ENCODE measurements at regions not wholly inside any gene's neighbourhood (a gene's known extent, or its start where the extent isn't known, plus 50 kb on each side); places are given as distances from the start of the nearest gene placed in this dataset.

GRCh38 chr6:25171301-25171700, 107.9 kb upstream of the CARMIL1 start:
- H3K9ac ChIP-seq (ENCODE audit: low read depth in 1 of 3, low read length in 3 of 3): no peak overlapping the region
- H3K4me1 ChIP-seq (ENCODE audit: control insufficient read depth in 3 of 3, insufficient read depth in 3 of 3, low read length in 3 of 3): no peaks in the 10 kb centered on the region
- no peak overlapping the region for H3K27ac ChIP-seq (ENCODE audit: low read depth, low read length)
- no peaks in the 10 kb centered on the region for H3K36me3 ChIP-seq (ENCODE audit: control insufficient read depth in 3 of 3, insufficient read depth in 3 of 3, low read length in 3 of 3)
- no peaks in the 10 kb centered on the region for H3K27me3 ChIP-seq (ENCODE audit: control insufficient read depth in 3 of 3, insufficient read depth in 3 of 3, low read length in 3 of 3)
- H3K4me3 ChIP-seq (ENCODE audit: low read length in 3 of 3): no peak overlapping the region
- no peaks in the 10 kb centered on the region for H3K9me3 ChIP-seq (ENCODE audit: control insufficient read depth in 3 of 3, low read length in 3 of 3)

GRCh38 chr6:25172819-25173218, 106.4 kb upstream of the CARMIL1 start:
- no peaks in the 10 kb centered on the region for H3K9me3 ChIP-seq (ENCODE audit: control insufficient read depth in 3 of 3, low read length in 3 of 3)
- no peak overlapping the region for H3K4me3 ChIP-seq (ENCODE audit: low read length in 3 of 3)
- H3K4me1 ChIP-seq (ENCODE audit: control insufficient read depth in 3 of 3, insufficient read depth in 3 of 3, low read length in 3 of 3): no peaks in the 10 kb centered on the region
- H3K36me3 ChIP-seq (ENCODE audit: control insufficient read depth in 3 of 3, insufficient read depth in 3 of 3, low read length in 3 of 3): no peaks in the 10 kb centered on the region
- H3K27ac ChIP-seq (ENCODE audit: low read depth, low read length): no peak overlapping the region
- H3K27me3 ChIP-seq (ENCODE audit: control insufficient read depth in 3 of 3, insufficient read depth in 3 of 3, low read length in 3 of 3): no peaks in the 10 kb centered on the region
- H3K9ac ChIP-seq (ENCODE audit: low read depth in 1 of 3, low read length in 3 of 3): no peak overlapping the region

DNA sequence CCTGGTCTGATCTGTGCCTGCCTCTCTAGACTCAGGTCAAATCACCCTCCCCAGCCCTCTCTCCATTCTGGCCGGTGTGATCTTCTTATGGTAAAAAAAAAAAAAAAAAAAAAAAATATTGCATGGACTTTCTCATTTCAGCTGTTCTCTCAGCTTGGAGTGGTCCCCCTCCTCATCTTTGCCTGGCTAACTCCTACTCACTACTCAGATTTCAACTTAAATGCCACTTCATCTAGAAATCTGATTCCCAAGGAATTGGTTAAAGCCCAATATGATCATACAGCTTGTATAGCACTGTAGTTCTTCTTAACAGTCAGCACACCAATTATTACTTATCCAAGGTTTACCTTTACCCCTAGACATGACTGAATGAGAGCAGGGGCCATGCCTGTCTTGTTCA, 105.9 kb upstream of the CARMIL1 start:
- Histone ChIP-seq H3K36me3 (ENCODE audit: control insufficient read depth in 3 of 3, insufficient read depth in 3 of 3, low read length in 3 of 3) (no peaks in the 10 kb centered on the region), H3K9ac (ENCODE audit: low read depth in 1 of 3, low read length in 3 of 3) (no peak overlapping the region), H3K27me3 (ENCODE audit: control insufficient read depth in 3 of 3, insufficient read depth in 3 of 3, low read length in 3 of 3) (no peaks in the 10 kb centered on the region), H3K9me3 (ENCODE audit: control insufficient read depth in 3 of 3, low read length in 3 of 3) (no peaks in the 10 kb centered on the region), H3K4me3 (ENCODE audit: low read length in 3 of 3) (no peak overlapping the region), H3K27ac (ENCODE audit: low read depth, low read length) (no peak overlapping the region), H3K4me1 (ENCODE audit: control insufficient read depth in 3 of 3, insufficient read depth in 3 of 3, low read length in 3 of 3) (peaks cover 0 to under 1% (median 0%) of the 10 kb centered on the region in 3 donors)

DNA sequence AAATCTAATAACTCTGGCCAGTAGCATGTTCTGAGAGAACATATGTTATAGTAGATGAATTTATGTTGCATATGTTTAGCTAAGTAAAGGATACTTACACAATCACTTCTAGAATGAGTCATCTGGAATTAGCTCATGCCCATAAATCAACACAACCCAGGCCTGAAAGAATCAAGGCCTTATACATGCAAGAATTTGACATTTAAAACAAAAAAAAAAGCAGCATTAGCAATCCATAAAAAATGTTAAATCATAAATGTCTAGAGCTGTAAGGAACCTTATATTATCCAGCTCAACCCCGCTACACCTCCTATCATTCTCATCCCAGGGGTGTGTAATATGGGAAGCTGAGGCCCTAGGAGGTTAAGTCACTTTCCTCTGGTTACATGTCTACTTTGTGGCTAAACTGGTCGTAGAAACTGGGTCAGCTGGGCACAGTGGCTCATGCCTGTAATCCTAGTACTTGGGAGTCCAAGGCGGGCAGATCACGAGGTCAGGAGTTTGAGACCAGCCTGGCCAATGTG, 105.2 kb upstream of the CARMIL1 start:
- Histone ChIP-seq H3K27ac (ENCODE audit: low read depth, low read length) (no peak overlapping the region), H3K4me1 (ENCODE audit: control insufficient read depth in 3 of 3, insufficient read depth in 3 of 3, low read length in 3 of 3) (peaks cover 0 to 6% (median 0%) of the 10 kb centered on the region in 3 donors), H3K27me3 (ENCODE audit: control insufficient read depth in 3 of 3, insufficient read depth in 3 of 3, low read length in 3 of 3) (no peaks in the 10 kb centered on the region), H3K9ac (ENCODE audit: low read depth in 1 of 3, low read length in 3 of 3) (no peak overlapping the region), H3K4me3 (ENCODE audit: low read length in 3 of 3) (no peak overlapping the region), H3K36me3 (ENCODE audit: control insufficient read depth in 3 of 3, insufficient read depth in 3 of 3, low read length in 3 of 3) (no peaks in the 10 kb centered on the region), H3K9me3 (ENCODE audit: control insufficient read depth in 3 of 3, low read length in 3 of 3) (no peaks in the 10 kb centered on the region)

GRCh38 chr6:25174678-25175077, 104.5 kb upstream of the CARMIL1 start:
- no peaks in the 10 kb centered on the region for H3K9me3 ChIP-seq (ENCODE audit: control insufficient read depth in 3 of 3, low read length in 3 of 3)
- no peaks in the 10 kb centered on the region for H3K36me3 ChIP-seq (ENCODE audit: control insufficient read depth in 3 of 3, insufficient read depth in 3 of 3, low read length in 3 of 3)
- H3K27ac ChIP-seq (ENCODE audit: low read depth, low read length): no peak overlapping the region
- no peak overlapping the region for H3K4me3 ChIP-seq (ENCODE audit: low read length in 3 of 3)
- peaks cover 0 to 8% (median 0%) of the 10 kb centered on the region in 3 donors for H3K4me1 ChIP-seq (ENCODE audit: control insufficient read depth in 3 of 3, insufficient read depth in 3 of 3, low read length in 3 of 3)
- H3K9ac ChIP-seq (ENCODE audit: low read depth in 1 of 3, low read length in 3 of 3): no peak overlapping the region
- no peaks in the 10 kb centered on the region for H3K27me3 ChIP-seq (ENCODE audit: control insufficient read depth in 3 of 3, insufficient read depth in 3 of 3, low read length in 3 of 3)

GRCh38 chr6:25175196-25175595, 104.0 kb upstream of the CARMIL1 start:
- no peak overlapping the region for H3K4me3 ChIP-seq (ENCODE audit: low read length in 3 of 3)
- no peaks in the 10 kb centered on the region for H3K36me3 ChIP-seq (ENCODE audit: control insufficient read depth in 3 of 3, insufficient read depth in 3 of 3, low read length in 3 of 3)
- no peaks in the 10 kb centered on the region for H3K9me3 ChIP-seq (ENCODE audit: control insufficient read depth in 3 of 3, low read length in 3 of 3)
- H3K4me1 ChIP-seq (ENCODE audit: control insufficient read depth in 3 of 3, insufficient read depth in 3 of 3, low read length in 3 of 3): peaks cover 0 to 8% (median 0%) of the 10 kb centered on the region in 3 donors
- no peak overlapping the region for H3K9ac ChIP-seq (ENCODE audit: low read depth in 1 of 3, low read length in 3 of 3)
- H3K27ac ChIP-seq (ENCODE audit: low read depth, low read length): no peak overlapping the region
- no peaks in the 10 kb centered on the region for H3K27me3 ChIP-seq (ENCODE audit: control insufficient read depth in 3 of 3, insufficient read depth in 3 of 3, low read length in 3 of 3)

DNA sequence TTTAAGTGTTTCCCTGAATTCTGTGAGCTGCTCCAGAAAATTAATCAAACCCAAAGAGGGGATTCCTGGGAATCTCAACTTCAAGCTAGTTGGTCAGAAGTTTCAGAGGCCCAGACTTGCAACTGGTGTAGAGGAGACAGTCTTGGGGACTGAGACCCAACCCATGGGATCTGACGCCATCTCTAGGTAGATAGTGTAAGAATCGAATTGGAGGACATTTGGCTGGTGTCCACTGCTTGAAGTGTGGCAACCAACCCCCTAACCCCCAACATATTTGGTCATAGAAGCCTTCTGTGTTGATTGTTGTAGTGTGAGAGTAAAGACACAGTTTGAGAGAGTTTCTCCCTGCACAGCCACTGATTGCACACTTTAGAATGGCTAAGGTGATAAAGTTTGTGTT, 103.5 kb upstream of the CARMIL1 start:
- H3K4me1 ChIP-seq (ENCODE audit: control insufficient read depth in 3 of 3, insufficient read depth in 3 of 3, low read length in 3 of 3): peaks cover 0 to 8% (median 0%) of the 10 kb centered on the region in 3 donors
- no peak overlapping the region for H3K27ac ChIP-seq (ENCODE audit: low read depth, low read length)
- H3K27me3 ChIP-seq (ENCODE audit: control insufficient read depth in 3 of 3, insufficient read depth in 3 of 3, low read length in 3 of 3): no peaks in the 10 kb centered on the region
- H3K9ac ChIP-seq (ENCODE audit: low read depth in 1 of 3, low read length in 3 of 3): no peak overlapping the region
- H3K4me3 ChIP-seq (ENCODE audit: low read length in 3 of 3): no peak overlapping the region
- H3K9me3 ChIP-seq (ENCODE audit: control insufficient read depth in 3 of 3, low read length in 3 of 3): no peaks in the 10 kb centered on the region
- H3K36me3 ChIP-seq (ENCODE audit: control insufficient read depth in 3 of 3, insufficient read depth in 3 of 3, low read length in 3 of 3): no peaks in the 10 kb centered on the region

DNA sequence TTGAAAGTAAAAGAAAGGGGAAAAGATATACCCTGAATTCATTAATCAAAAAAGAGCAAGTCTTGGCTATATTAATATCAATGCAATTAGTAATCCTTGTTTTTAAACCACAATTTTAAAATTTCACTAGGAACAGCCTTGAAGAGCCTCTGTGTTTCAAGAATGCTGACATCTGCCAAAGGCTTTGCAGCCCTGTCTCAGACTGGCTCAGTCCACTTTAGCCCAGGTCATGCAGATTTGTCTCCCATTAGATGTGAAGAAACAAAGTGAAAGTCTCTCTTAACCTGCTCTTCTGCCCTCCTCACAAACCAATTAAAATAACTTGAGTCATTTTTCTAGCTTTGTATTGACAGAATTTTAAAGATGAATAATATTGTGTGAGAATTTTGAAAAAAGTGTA, 102.7 kb upstream of the CARMIL1 start:
- Histone ChIP-seq H3K4me1 (ENCODE audit: control insufficient read depth in 3 of 3, insufficient read depth in 3 of 3, low read length in 3 of 3) (peaks cover 0 to 8% (median 0%) of the 10 kb centered on the region in 3 donors), H3K27ac (ENCODE audit: low read depth, low read length) (no peak overlapping the region), H3K9ac (ENCODE audit: low read depth in 1 of 3, low read length in 3 of 3) (no peak overlapping the region), H3K36me3 (ENCODE audit: control insufficient read depth in 3 of 3, insufficient read depth in 3 of 3, low read length in 3 of 3) (no peaks in the 10 kb centered on the region), H3K27me3 (ENCODE audit: control insufficient read depth in 3 of 3, insufficient read depth in 3 of 3, low read length in 3 of 3) (no peaks in the 10 kb centered on the region), H3K9me3 (ENCODE audit: control insufficient read depth in 3 of 3, low read length in 3 of 3) (no peaks in the 10 kb centered on the region), H3K4me3 (ENCODE audit: low read length in 3 of 3) (no peak overlapping the region)

GRCh38 chr6:25177500-25178028, 101.6 kb upstream of the CARMIL1 start:
- Histone ChIP-seq H3K36me3 (ENCODE audit: control insufficient read depth in 3 of 3, insufficient read depth in 3 of 3, low read length in 3 of 3) (no peaks in the 10 kb centered on the region), H3K4me3 (ENCODE audit: low read length in 3 of 3) (no peak overlapping the region), H3K27me3 (ENCODE audit: control insufficient read depth in 3 of 3, insufficient read depth in 3 of 3, low read length in 3 of 3) (no peaks in the 10 kb centered on the region), H3K9ac (ENCODE audit: low read depth in 1 of 3, low read length in 3 of 3) (no peak overlapping the region), H3K9me3 (ENCODE audit: control insufficient read depth in 3 of 3, low read length in 3 of 3) (no peaks in the 10 kb centered on the region), H3K27ac (ENCODE audit: low read depth, low read length) (no peak overlapping the region), H3K4me1 (ENCODE audit: control insufficient read depth in 3 of 3, insufficient read depth in 3 of 3, low read length in 3 of 3) (peaks cover 0 to 8% (median 0%) of the 10 kb centered on the region in 3 donors)

GRCh38 chr6:25178336-25179035, 100.7 kb upstream of the CARMIL1 start:
- Histone ChIP-seq H3K36me3 (ENCODE audit: control insufficient read depth in 3 of 3, insufficient read depth in 3 of 3, low read length in 3 of 3) (no peaks in the 10 kb centered on the region), H3K4me1 (ENCODE audit: control insufficient read depth in 3 of 3, insufficient read depth in 3 of 3, low read length in 3 of 3) (peaks cover 0 to 8% (median 0%) of the 10 kb centered on the region in 3 donors), H3K9me3 (ENCODE audit: control insufficient read depth in 3 of 3, low read length in 3 of 3) (no peaks in the 10 kb centered on the region), H3K27ac (ENCODE audit: low read depth, low read length) (peak overlapping the region; percentile 73), H3K4me3 (ENCODE audit: low read length in 3 of 3) (no peak overlapping the region), H3K27me3 (ENCODE audit: control insufficient read depth in 3 of 3, insufficient read depth in 3 of 3, low read length in 3 of 3) (no peaks in the 10 kb centered on the region), H3K9ac (ENCODE audit: low read depth in 1 of 3, low read length in 3 of 3) (no peak overlapping the region)

All from skeletal muscle tissue (tissue), 3 donors.